ENCODE measurements at regions not wholly inside any gene's neighbourhood (a gene's known extent, or its start where the extent isn't known, plus 50 kb on each side); places are given as distances from the start of the nearest gene placed in this dataset.

GRCh38 chr15:25177955-25178801 lies 223.4 kb downstream of the SNRPN start:
- intact Hi-C loops (cut with DNase I): no loop called here
- TF ChIP-seq CTCF (IDR thresholded peaks at IDR 0.05) (no peak), POLR2A (IDR thresholded peaks at IDR 0.05) (no peak), POLR2AphosphoS5 (IDR thresholded peaks at IDR 0.05) (no peak)
- Histone ChIP-seq H3K27me3 (replicated peaks; ENCODE audit: insufficient read depth) (no peaks in the 10 kb centered on the region), H3K4me3 (no peak overlapping the region), H3K4me1 (replicated peaks) (no peaks in the 10 kb centered on the region), H3K36me3 (no peaks in the 10 kb centered on the region), H3K27ac (no peak overlapping the region), H3K9me3 (no peaks in the 10 kb centered on the region)
- WGBS: 87% methylated on average over 10 of the region's 11 CpGs
- peak; percentile 3 for DNase-seq (ENCODE audit: low spot score)

GRCh38 chr15:25178835-25179672 lies 224.3 kb downstream of the SNRPN start:
- H3K4me1 ChIP-seq (replicated peaks): no peaks in the 10 kb centered on the region
- DNase-seq (ENCODE audit: low spot score): peak; percentile 3
- TF ChIP-seq POLR2AphosphoS5 (IDR thresholded peaks at IDR 0.05) (no peak), CTCF (IDR thresholded peaks at IDR 0.05) (no peak), POLR2A (IDR thresholded peaks at IDR 0.05) (no peak)

GRCh38 chr15:25179673-25180511 lies 225.1 kb downstream of the SNRPN start:
- H3K4me1 ChIP-seq (replicated peaks): no peaks in the 10 kb centered on the region

More at GRCh38 chr15:25178835-25179672, 224.3 kb downstream of the SNRPN start:
- Histone ChIP-seq H3K27me3 (replicated peaks; ENCODE audit: insufficient read depth) (no peaks in the 10 kb centered on the region), H3K27ac (no peak overlapping the region), H3K9me3 (no peaks in the 10 kb centered on the region), H3K4me3 (no peak overlapping the region), H3K36me3 (no peaks in the 10 kb centered on the region)
- intact Hi-C loops (cut with DNase I): no loop called here
- WGBS: 84% methylated on average over 17 of the region's 17 CpGs

More at GRCh38 chr15:25179673-25180511, 225.1 kb downstream of the SNRPN start:
- Histone ChIP-seq H3K27ac (no peak overlapping the region), H3K27me3 (replicated peaks; ENCODE audit: insufficient read depth) (no peaks in the 10 kb centered on the region), H3K4me3 (no peak overlapping the region), H3K36me3 (no peaks in the 10 kb centered on the region), H3K9me3 (no peaks in the 10 kb centered on the region)
- 79% methylated on average over 14 of the region's 14 CpGs for WGBS
- intact Hi-C loops (cut with DNase I): no loop called here
- peak; percentile 2 for DNase-seq (ENCODE audit: low spot score)
- TF ChIP-seq POLR2A (IDR thresholded peaks at IDR 0.05) (no peak), POLR2AphosphoS5 (IDR thresholded peaks at IDR 0.05) (no peak), CTCF (IDR thresholded peaks at IDR 0.05) (no peak)
